HAP-1 (cell line): ENCODE measurements at regions not wholly inside any gene's neighbourhood (a gene's known extent, or its start where the extent isn't known, plus 50 kb on each side); places are given as distances from the start of the nearest gene placed in this dataset.

Experiments used
- DNase-seq, 2 experiments: peaks; one replicate each; pipeline ENCODE4 v3.0.0-alpha.2; 2016 to 2020; ENCODE audit warnings: low spot score in 2 of 2
- H3K27me3 ChIP-seq: fragments of 250-450 bp; sonication (Bioruptor Pico); 2 replicates; pipeline ENCODE4 v1.5.1; 2020; ENCODE audit warnings: low read depth, mild to moderate bottlenecking, moderate library complexity
- H3K36me3 ChIP-seq: fragments of 250-450 bp; sonication (Bioruptor Pico); replicated peaks from 2 replicates; pipeline ENCODE4 v1.5.1; 2020; ENCODE audit warnings: mild to moderate bottlenecking
- H3K4me1 ChIP-seq: fragments of 250-450 bp; sonication (Bioruptor Pico); 2 replicates; pipeline ENCODE4 v1.5.1; 2020; ENCODE audit warnings: mild to moderate bottlenecking
- H3K4me3 ChIP-seq: fragments of 250-450 bp; sonication (Bioruptor Pico); 2 replicates; pipeline ENCODE4 v1.5.1; 2020; ENCODE audit warnings: mild to moderate bottlenecking, moderate library complexity
- H3K9me3 ChIP-seq: fragments of 250-450 bp; sonication (Bioruptor Pico); 2 replicates; pipeline ENCODE4 v1.5.1; 2020; ENCODE audit warnings: mild to moderate bottlenecking, moderate library complexity
- in situ Hi-C: fragments of 300-500 bp; cut with MboI; formaldehyde crosslinking; loops from 3 replicates; pipeline ENCODE4 v1.14.3; 2020; ENCODE audit warnings: low sequenced_read_pairs, inconsistent platforms, mixed read lengths

- Histone ChIP-seq H3K4me1 (0 out of 2 replicates have a peak, but pooled peaks cover 2% of the 10 kb centered on the region), H3K27me3 (no peaks in the 10 kb centered on the region), H3K9me3 (no peaks in the 10 kb centered on the region), H3K36me3 (no peaks in the 10 kb centered on the region), H3K4me3 (no peak overlapping the region)
- in situ Hi-C loops, result no loop called here
- no peak for DNase-seq
These were observed 101.2 kb upstream of the ELL2 start for GRCh38 chr5:96062836-96063235.

GRCh38 chr5:96058084-96058483, 96.4 kb upstream of the ELL2 start:
- Histone ChIP-seq H3K4me3 (no peak overlapping the region), H3K36me3 (no peaks in the 10 kb centered on the region), H3K4me1 (no peaks in the 10 kb centered on the region), H3K9me3 (no peaks in the 10 kb centered on the region), H3K27me3 (peaks cover 2% of the 10 kb centered on the region; the same call in 1 of the 2 replicates)
- no peak for DNase-seq
- in situ Hi-C loops, result no loop called here

- in situ Hi-C loops, result no loop called here
- H3K27me3 ChIP-seq, result peaks cover 2% of the 10 kb centered on the region; the same call in 1 of the 2 replicates
- H3K4me1 ChIP-seq, result no peaks in the 10 kb centered on the region
- no peaks in the 10 kb centered on the region for H3K36me3 ChIP-seq
- no peaks in the 10 kb centered on the region for H3K9me3 ChIP-seq
- DNase-seq, result no peak
- no peak overlapping the region for H3K4me3 ChIP-seq
These were observed 92.8 kb upstream of the ELL2 start for GRCh38 chr5:96054311-96055030.

GRCh38 chr5:96053063-96053735, 91.5 kb upstream of the ELL2 start:
- in situ Hi-C loops, result no loop called here
- no peak for DNase-seq
- H3K9me3 ChIP-seq, result no peaks in the 10 kb centered on the region

GRCh38 chr5:96052374-96052773, 90.7 kb upstream of the ELL2 start:
- H3K27me3 ChIP-seq, result peaks cover 2% of the 10 kb centered on the region; the same call in 1 of the 2 replicates
- in situ Hi-C loops, result no loop called here

More at GRCh38 chr5:96053063-96053735, 91.5 kb upstream of the ELL2 start:
- H3K4me3 ChIP-seq, result no peak overlapping the region
- H3K27me3 ChIP-seq, result peaks cover 2% of the 10 kb centered on the region; the same call in 1 of the 2 replicates
- H3K4me1 ChIP-seq, result no peaks in the 10 kb centered on the region
- no peaks in the 10 kb centered on the region for H3K36me3 ChIP-seq

GRCh38 chr5:96051401-96051830, 89.8 kb upstream of the ELL2 start:
- Histone ChIP-seq H3K36me3 (no peaks in the 10 kb centered on the region), H3K4me1 (no peaks in the 10 kb centered on the region), H3K9me3 (no peaks in the 10 kb centered on the region), H3K4me3 (no peak overlapping the region), H3K27me3 (peaks cover 2% of the 10 kb centered on the region; the same call in 1 of the 2 replicates)
- in situ Hi-C loops, result no loop called here
- no peak for DNase-seq

More at GRCh38 chr5:96052374-96052773, 90.7 kb upstream of the ELL2 start:
- no peak for DNase-seq
- no peaks in the 10 kb centered on the region for H3K36me3 ChIP-seq
- no peak overlapping the region for H3K4me3 ChIP-seq
- no peaks in the 10 kb centered on the region for H3K4me1 ChIP-seq
- no peaks in the 10 kb centered on the region for H3K9me3 ChIP-seq

GRCh38 chr5:96050273-96050880, 88.7 kb upstream of the ELL2 start:
- in situ Hi-C loops, result no loop called here
- H3K4me3 ChIP-seq, result no peak overlapping the region
- no peaks in the 10 kb centered on the region for H3K4me1 ChIP-seq
- H3K27me3 ChIP-seq, result no peaks in the 10 kb centered on the region
- no peaks in the 10 kb centered on the region for H3K36me3 ChIP-seq
- no peak for DNase-seq
- H3K9me3 ChIP-seq, result no peaks in the 10 kb centered on the region

GRCh38 chr5:96049398-96050272, 88.0 kb upstream of the ELL2 start:
- Histone ChIP-seq H3K27me3 (no peaks in the 10 kb centered on the region), H3K9me3 (no peaks in the 10 kb centered on the region; the same call in 1 of the 2 replicates), H3K36me3 (no peaks in the 10 kb centered on the region), H3K4me1 (no peaks in the 10 kb centered on the region), H3K4me3 (no peak overlapping the region)
- in situ Hi-C loops, result no loop called here
- no peak for DNase-seq

GRCh38 chr5:96048763-96049162, 87.1 kb upstream of the ELL2 start:
- peak in 1 of 2 experiments; percentile 32 for DNase-seq
- H3K27me3 ChIP-seq, result no peaks in the 10 kb centered on the region
- no peaks in the 10 kb centered on the region for H3K36me3 ChIP-seq
- in situ Hi-C loops, result no loop called here
- no peaks in the 10 kb centered on the region for H3K4me1 ChIP-seq
- no peak overlapping the region for H3K4me3 ChIP-seq
- no peaks in the 10 kb centered on the region; the same call in 1 of the 2 replicates for H3K9me3 ChIP-seq

- Histone ChIP-seq H3K4me1 (no peaks in the 10 kb centered on the region), H3K27me3 (no peaks in the 10 kb centered on the region), H3K4me3 (no peak overlapping the region), H3K9me3 (no peaks in the 10 kb centered on the region; the same call in 1 of the 2 replicates), H3K36me3 (no peaks in the 10 kb centered on the region)
- in situ Hi-C loops, result no loop called here
- DNase-seq, result no peak
These were observed 84.2 kb upstream of the ELL2 start for GRCh38 chr5:96045888-96046287.

- in situ Hi-C loops, result no loop called here
- H3K27me3 ChIP-seq, result no peaks in the 10 kb centered on the region
- no peak for DNase-seq
- H3K4me3 ChIP-seq, result no peak overlapping the region
- H3K36me3 ChIP-seq, result no peaks in the 10 kb centered on the region
- H3K9me3 ChIP-seq, result no peaks in the 10 kb centered on the region; the same call in 1 of the 2 replicates
- H3K4me1 ChIP-seq, result no peaks in the 10 kb centered on the region
These were observed 81.8 kb upstream of the ELL2 start for GRCh38 chr5:96043446-96043845.

- DNase-seq, result no peak
- in situ Hi-C loops, result no loop called here
- H3K27me3 ChIP-seq, result no peaks in the 10 kb centered on the region
- no peaks in the 10 kb centered on the region for H3K9me3 ChIP-seq
- H3K4me1 ChIP-seq, result no peaks in the 10 kb centered on the region
- no peak overlapping the region for H3K4me3 ChIP-seq
- H3K36me3 ChIP-seq, result no peaks in the 10 kb centered on the region
These were observed 75.5 kb upstream of the ELL2 start for GRCh38 chr5:96037128-96037527.

GRCh38 chr5:96036301-96036700, 74.7 kb upstream of the ELL2 start:
- Histone ChIP-seq H3K4me1 (no peaks in the 10 kb centered on the region), H3K36me3 (no peaks in the 10 kb centered on the region), H3K9me3 (no peaks in the 10 kb centered on the region), H3K4me3 (no peak overlapping the region), H3K27me3 (no peaks in the 10 kb centered on the region)
- DNase-seq, result no peak
- in situ Hi-C loops, result no loop called here
